Activated CD8-positive, alpha-beta T cell treated with anti-CD3 and anti-CD28 coated beads for 36 hours (primary cell): ENCODE measurements at regions not wholly inside any gene's neighbourhood (a gene's known extent, or its start where the extent isn't known, plus 50 kb on each side); places are given as distances from the start of the nearest gene placed in this dataset.

ENCODE experiments used
- ATAC-seq: fragments of 200-7000 bp; cut with Tn5 transposase; one replicate; pipeline ENCODE4 v1.10.0; 2021; ENCODE audit warnings: mild to moderate bottlenecking, moderate library complexity
- CTCF ChIA-PET: fragments of 350-600 bp; sonication (Branson Sonifier 250); formaldehyde crosslinking; loops from one replicate; lab custom pipeline; 2021; ENCODE audit warnings: antibody characterized with exemption; lab: Charles Lee
- POLR2A ChIA-PET: fragments of 350-600 bp; sonication (Branson Sonifier 250); formaldehyde crosslinking; loops from one replicate; lab custom pipeline; 2021; ENCODE audit warnings: antibody characterized with exemption; lab: Charles Lee
- DNase-seq: peaks from one replicate; pipeline ENCODE4 v3.0.0-alpha.2; 2020
- H3K27ac Mint-ChIP-seq: one replicate; pipeline ENCODE4 v1.8.0; 2021; ENCODE audit warnings: mild to moderate bottlenecking, mixed read lengths
- H3K27me3 Mint-ChIP-seq: one replicate; pipeline ENCODE4 v1.8.0; 2021; ENCODE audit warnings: mixed read lengths
- H3K36me3 Mint-ChIP-seq: one replicate; pipeline ENCODE4 v1.8.0; 2021; ENCODE audit warnings: low read depth, mixed read lengths
- H3K4me1 Mint-ChIP-seq: one replicate; pipeline ENCODE4 v1.8.0; 2021; ENCODE audit warnings: low read depth, mixed read lengths
- H3K4me3 Mint-ChIP-seq: one replicate; pipeline ENCODE4 v1.8.0; 2021; ENCODE audit warnings: mild to moderate bottlenecking, moderate library complexity, mixed read lengths
- H3K9me3 Mint-ChIP-seq: one replicate; pipeline ENCODE4 v1.8.0; 2021; ENCODE audit warnings: mixed read lengths
- CTCF ChIP-seq: fragments of 200-600 bp; IDR thresholded peaks from one replicate; pipeline ENCODE4 v1.8.0; 2022; ENCODE audit warnings: antibody characterized with exemption, mild to moderate bottlenecking
- intact Hi-C: fragments of 100-400 bp; cut with micrococcal nuclease; formaldehyde crosslinking; loops from one replicate; pipeline ENCODE4 v1.10.0; 2022

DNA sequence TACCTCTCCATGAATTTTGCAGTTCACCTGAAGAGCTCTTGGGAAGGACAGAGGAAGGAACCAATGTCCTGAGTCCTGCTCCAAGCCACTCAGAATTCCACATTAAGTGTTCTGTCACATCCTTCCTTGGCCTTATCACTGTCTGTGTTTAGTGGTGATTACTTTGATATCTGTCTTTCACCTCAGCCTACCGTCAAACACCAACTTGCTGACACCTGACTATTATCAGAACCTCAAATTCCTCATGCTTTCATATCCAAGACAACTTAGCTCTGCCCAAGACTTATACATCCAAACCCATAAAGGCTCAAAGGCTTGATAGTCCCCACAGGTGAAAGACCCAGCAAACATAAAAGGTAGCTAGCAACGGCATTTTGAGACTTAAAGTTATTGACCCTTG, 280.0 kb downstream of the MEX3B start:
- DNase-seq: no peak
- Mint-ChIP-seq H3K27me3 (no peaks in the 10 kb centered on the region), H3K9me3 (no peaks in the 10 kb centered on the region)

GRCh38 chr15:81763304-81763703, 282.5 kb downstream of the MEX3B start:
- H3K4me3 Mint-ChIP-seq: no peak overlapping the region
- no peaks in the 10 kb centered on the region for H3K9me3 Mint-ChIP-seq
- ATAC-seq (no peak), DNase-seq (no peak)
- CTCF ChIA-PET: no interaction called here
- no peak for TF ChIP-seq CTCF
- H3K36me3 Mint-ChIP-seq: no peaks in the 10 kb centered on the region
- no peaks in the 10 kb centered on the region for H3K4me1 Mint-ChIP-seq
- POLR2A ChIA-PET: no interaction called here
- no peaks in the 10 kb centered on the region for H3K27me3 Mint-ChIP-seq
- H3K27ac Mint-ChIP-seq: no peak overlapping the region
- intact Hi-C loops: no loop called here

More for the DNA sequence above, 280.0 kb downstream of the MEX3B start:
- ATAC-seq: no peak
- no peaks in the 10 kb centered on the region for H3K36me3 Mint-ChIP-seq
- H3K4me1 Mint-ChIP-seq: no peaks in the 10 kb centered on the region
- no peak overlapping the region for H3K27ac Mint-ChIP-seq
- no peak for TF ChIP-seq CTCF
- intact Hi-C loops: no loop called here
- CTCF ChIA-PET: no interaction called here
- H3K4me3 Mint-ChIP-seq: no peak overlapping the region
- POLR2A ChIA-PET: no interaction called here

GRCh38 chr15:81760686-81761085, 285.1 kb downstream of the MEX3B start:
- no peak for TF ChIP-seq CTCF
- intact Hi-C loops: no loop called here
- Mint-ChIP-seq H3K4me3 (no peak overlapping the region), H3K27me3 (no peaks in the 10 kb centered on the region), H3K27ac (no peak overlapping the region), H3K36me3 (no peaks in the 10 kb centered on the region), H3K4me1 (no peaks in the 10 kb centered on the region), H3K9me3 (no peaks in the 10 kb centered on the region)
- CTCF ChIA-PET: no interaction called here
- ATAC-seq (no peak), DNase-seq (no peak)
- POLR2A ChIA-PET: no interaction called here

- no peak for ATAC-seq
- Mint-ChIP-seq H3K4me1 (no peaks in the 10 kb centered on the region), H3K4me3 (no peak overlapping the region), H3K9me3 (no peaks in the 10 kb centered on the region), H3K27ac (no peak overlapping the region), H3K27me3 (no peaks in the 10 kb centered on the region), H3K36me3 (no peaks in the 10 kb centered on the region)
- TF ChIP-seq CTCF: no peak
- intact Hi-C loops: no loop called here
- CTCF ChIA-PET: no interaction called here
- no peak for DNase-seq
- POLR2A ChIA-PET: no interaction called here
Observed at GRCh38 chr15:81758818-81759284, 287.0 kb downstream of the MEX3B start.

DNA sequence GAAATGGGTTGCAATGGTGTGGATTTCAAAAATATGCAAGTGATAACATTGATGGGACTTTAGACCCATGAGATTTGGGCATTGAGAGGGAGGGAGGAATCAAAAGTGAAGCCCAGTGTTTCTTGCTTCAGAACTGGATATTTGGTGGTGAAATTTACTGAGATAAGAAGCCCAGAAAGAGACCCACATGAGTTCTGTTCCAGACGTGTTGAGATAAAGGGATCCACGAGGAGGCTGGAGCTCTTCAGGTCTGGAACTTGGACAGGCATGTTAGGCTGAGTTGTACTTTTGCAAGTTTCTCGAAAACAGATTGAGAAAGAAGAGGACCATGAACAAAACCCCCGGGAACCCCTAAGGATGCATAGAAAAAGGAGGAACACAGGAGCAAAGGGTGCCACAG, 290.2 kb downstream of the MEX3B start:
- ChIA-PET POLR2A (no interaction called here), CTCF (no interaction called here)
- Mint-ChIP-seq H3K27me3 (peaks cover 7% of the 10 kb centered on the region), H3K9me3 (no peaks in the 10 kb centered on the region), H3K4me1 (no peaks in the 10 kb centered on the region), H3K27ac (no peak overlapping the region), H3K4me3 (no peak overlapping the region), H3K36me3 (no peaks in the 10 kb centered on the region)
- TF ChIP-seq CTCF: no peak
- intact Hi-C loops: no loop called here
- no peak for DNase-seq
- no peak for ATAC-seq
